SK-N-SH treated with all-trans-retinoic acid at 6 μM for 48 hours (cell line): ENCODE measurements at regions not wholly inside any gene's neighbourhood (a gene's known extent, or its start where the extent isn't known, plus 50 kb on each side); places are given as distances from the start of the nearest gene placed in this dataset.

Experiments used
- ARNTL ChIP-seq: fragments of 450-650 bp; formaldehyde crosslinking; IDR thresholded peaks from 2 replicates; pipeline ENCODE4 v1.5.0; 2020; ENCODE audit warnings: low read depth, mild to moderate bottlenecking, moderate library complexity, borderline replicate concordance
- BACH2 ChIP-seq: fragments of 250-450 bp; sonication (Bioruptor Pico); IDR thresholded peaks from 2 replicates; pipeline ENCODE4 v1.9.0; 2021; ENCODE audit warnings: mild to moderate bottlenecking, borderline replicate concordance
- ISL1 ChIP-seq: fragments of 250-450 bp; sonication (Bioruptor Pico); IDR thresholded peaks from 2 replicates; pipeline ENCODE4 v2.1.2; 2022; ENCODE audit warnings: mild to moderate bottlenecking, moderate library complexity
- PPARA ChIP-seq: fragments of 250-450 bp; sonication (Bioruptor Pico); IDR thresholded peaks from 2 replicates; pipeline ENCODE4 v1.5.0; 2020; ENCODE audit warnings: mild to moderate bottlenecking, borderline replicate concordance
- TCF4 ChIP-seq: fragments of 250-450 bp; sonication (Bioruptor Pico); IDR thresholded peaks from 2 replicates; pipeline ENCODE4 v1.8.0; 2021; ENCODE audit warnings: mild to moderate bottlenecking, moderate library complexity, borderline replicate concordance
- ZFP30 ChIP-seq: fragments of 450-650 bp; formaldehyde crosslinking; IDR thresholded peaks from 2 replicates; pipeline ENCODE4 v1.5.0; 2022; ENCODE audit warnings: mild to moderate bottlenecking, moderate library complexity
- ZNF565 ChIP-seq: fragments of 450-650 bp; formaldehyde crosslinking; conservative IDR thresholded peaks from 2 replicates; pipeline ENCODE4 v1.5.0; 2020; ENCODE audit warnings: low read depth, mild to moderate bottlenecking, moderate library complexity
- ZNF8 ChIP-seq: fragments of 450-650 bp; formaldehyde crosslinking; IDR thresholded peaks from 2 replicates; pipeline ENCODE4 v1.5.0; 2020; ENCODE audit warnings: mild to moderate bottlenecking, moderate library complexity
- TF ChIP-seq, protein P1 (sequence below): fragments of 250-450 bp; sonication (Bioruptor Pico); IDR thresholded peaks from 2 replicates; pipeline ENCODE4 v1.5.0; 2020; ENCODE audit warnings: mild to moderate bottlenecking, moderate library complexity
- TF ChIP-seq, protein P2 (sequence below): fragments of 250-450 bp; sonication (Bioruptor Pico); IDR thresholded peaks from 2 replicates; pipeline ENCODE4 v1.8.0; 2020; ENCODE audit warnings: mild to moderate bottlenecking, moderate library complexity, borderline replicate concordance
- TF ChIP-seq, protein P3 (sequence below): fragments of 250-450 bp; sonication (Bioruptor Pico); IDR thresholded peaks from 2 replicates; pipeline ENCODE4 v1.8.0; 2021; ENCODE audit warnings: low read depth, mild to moderate bottlenecking, moderate library complexity, borderline replicate concordance

DNA sequence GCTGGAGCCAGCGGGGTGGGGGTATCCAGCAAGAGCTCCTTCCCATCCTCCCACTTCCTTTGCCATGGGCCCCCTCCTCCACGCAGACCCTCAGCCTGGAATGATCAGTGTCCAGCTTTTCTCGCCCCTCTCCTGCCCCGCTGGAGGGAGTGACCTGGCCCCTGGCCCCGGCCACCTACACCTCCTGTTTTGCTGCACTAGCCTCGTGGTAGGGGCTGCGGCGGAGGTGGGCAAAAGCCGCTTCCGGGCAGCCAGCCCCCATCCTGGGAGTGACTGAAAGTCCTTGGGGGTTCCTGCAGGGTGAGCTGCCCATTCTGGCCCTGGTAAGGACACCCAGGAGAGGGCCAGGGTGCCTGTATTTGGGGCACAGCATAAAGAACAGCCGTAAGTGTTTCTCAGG lies 295.7 kb downstream of the SEC14L1 start:
- TF ChIP-seq ISL1 (CRISPR knock-in tag) (no peak), BACH2 (CRISPR knock-in tag) (no peak), TCF4 (CRISPR knock-in tag) (no peak), ZFP30 (CRISPR knock-in tag) (no peak), PPARA (CRISPR knock-in tag) (no peak), ZNF565 (CRISPR knock-in tag) (no peak), ZNF8 (CRISPR knock-in tag) (no peak), ARNTL (CRISPR knock-in tag) (no peak)
- TF ChIP-seq, protein P1, sequence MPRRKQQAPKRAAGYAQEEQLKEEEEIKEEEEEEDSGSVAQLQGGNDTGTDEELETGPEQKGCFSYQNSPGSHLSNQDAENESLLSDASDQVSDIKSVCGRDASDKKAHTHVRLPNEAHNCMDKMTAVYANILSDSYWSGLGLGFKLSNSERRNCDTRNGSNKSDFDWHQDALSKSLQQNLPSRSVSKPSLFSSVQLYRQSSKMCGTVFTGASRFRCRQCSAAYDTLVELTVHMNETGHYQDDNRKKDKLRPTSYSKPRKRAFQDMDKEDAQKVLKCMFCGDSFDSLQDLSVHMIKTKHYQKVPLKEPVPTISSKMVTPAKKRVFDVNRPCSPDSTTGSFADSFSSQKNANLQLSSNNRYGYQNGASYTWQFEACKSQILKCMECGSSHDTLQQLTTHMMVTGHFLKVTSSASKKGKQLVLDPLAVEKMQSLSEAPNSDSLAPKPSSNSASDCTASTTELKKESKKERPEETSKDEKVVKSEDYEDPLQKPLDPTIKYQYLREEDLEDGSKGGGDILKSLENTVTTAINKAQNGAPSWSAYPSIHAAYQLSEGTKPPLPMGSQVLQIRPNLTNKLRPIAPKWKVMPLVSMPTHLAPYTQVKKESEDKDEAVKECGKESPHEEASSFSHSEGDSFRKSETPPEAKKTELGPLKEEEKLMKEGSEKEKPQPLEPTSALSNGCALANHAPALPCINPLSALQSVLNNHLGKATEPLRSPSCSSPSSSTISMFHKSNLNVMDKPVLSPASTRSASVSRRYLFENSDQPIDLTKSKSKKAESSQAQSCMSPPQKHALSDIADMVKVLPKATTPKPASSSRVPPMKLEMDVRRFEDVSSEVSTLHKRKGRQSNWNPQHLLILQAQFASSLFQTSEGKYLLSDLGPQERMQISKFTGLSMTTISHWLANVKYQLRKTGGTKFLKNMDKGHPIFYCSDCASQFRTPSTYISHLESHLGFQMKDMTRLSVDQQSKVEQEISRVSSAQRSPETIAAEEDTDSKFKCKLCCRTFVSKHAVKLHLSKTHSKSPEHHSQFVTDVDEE, result no peak
- TF ChIP-seq, protein P2, sequence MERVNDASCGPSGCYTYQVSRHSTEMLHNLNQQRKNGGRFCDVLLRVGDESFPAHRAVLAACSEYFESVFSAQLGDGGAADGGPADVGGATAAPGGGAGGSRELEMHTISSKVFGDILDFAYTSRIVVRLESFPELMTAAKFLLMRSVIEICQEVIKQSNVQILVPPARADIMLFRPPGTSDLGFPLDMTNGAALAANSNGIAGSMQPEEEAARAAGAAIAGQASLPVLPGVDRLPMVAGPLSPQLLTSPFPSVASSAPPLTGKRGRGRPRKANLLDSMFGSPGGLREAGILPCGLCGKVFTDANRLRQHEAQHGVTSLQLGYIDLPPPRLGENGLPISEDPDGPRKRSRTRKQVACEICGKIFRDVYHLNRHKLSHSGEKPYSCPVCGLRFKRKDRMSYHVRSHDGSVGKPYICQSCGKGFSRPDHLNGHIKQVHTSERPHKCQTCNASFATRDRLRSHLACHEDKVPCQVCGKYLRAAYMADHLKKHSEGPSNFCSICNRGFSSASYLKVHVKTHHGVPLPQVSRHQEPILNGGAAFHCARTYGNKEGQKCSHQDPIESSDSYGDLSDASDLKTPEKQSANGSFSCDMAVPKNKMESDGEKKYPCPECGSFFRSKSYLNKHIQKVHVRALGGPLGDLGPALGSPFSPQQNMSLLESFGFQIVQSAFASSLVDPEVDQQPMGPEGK (CRISPR knock-in tag), result no peak
- TF ChIP-seq, protein P3, sequence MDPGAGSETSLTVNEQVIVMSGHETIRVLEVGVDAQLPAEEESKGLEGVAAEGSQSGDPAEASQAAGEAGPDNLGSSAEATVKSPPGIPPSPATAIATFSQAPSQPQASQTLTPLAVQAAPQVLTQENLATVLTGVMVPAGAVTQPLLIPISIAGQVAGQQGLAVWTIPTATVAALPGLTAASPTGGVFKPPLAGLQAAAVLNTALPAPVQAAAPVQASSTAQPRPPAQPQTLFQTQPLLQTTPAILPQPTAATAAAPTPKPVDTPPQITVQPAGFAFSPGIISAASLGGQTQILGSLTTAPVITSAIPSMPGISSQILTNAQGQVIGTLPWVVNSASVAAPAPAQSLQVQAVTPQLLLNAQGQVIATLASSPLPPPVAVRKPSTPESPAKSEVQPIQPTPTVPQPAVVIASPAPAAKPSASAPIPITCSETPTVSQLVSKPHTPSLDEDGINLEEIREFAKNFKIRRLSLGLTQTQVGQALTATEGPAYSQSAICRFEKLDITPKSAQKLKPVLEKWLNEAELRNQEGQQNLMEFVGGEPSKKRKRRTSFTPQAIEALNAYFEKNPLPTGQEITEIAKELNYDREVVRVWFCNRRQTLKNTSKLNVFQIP, result no peak
